HG03175 (cell line): ENCODE measurements at regions not wholly inside any gene's neighbourhood (a gene's known extent, or its start where the extent isn't known, plus 50 kb on each side); places are given as distances from the start of the nearest gene placed in this dataset.
"Not testable (repeated sequence)": the region's sequence is repeated elsewhere in the genome, so short reads cannot be mapped to it uniquely, and the experiment has no call there.

ENCODE experiments used
- ATAC-seq: cut with Tn5 transposase; IDR thresholded peaks from one replicate; pipeline ENCODE4 v1.9.1; 2021; ENCODE audit warnings: mild to moderate bottlenecking, moderate library complexity; ENCODE audit not compliant: unreplicated experiment

DNA sequence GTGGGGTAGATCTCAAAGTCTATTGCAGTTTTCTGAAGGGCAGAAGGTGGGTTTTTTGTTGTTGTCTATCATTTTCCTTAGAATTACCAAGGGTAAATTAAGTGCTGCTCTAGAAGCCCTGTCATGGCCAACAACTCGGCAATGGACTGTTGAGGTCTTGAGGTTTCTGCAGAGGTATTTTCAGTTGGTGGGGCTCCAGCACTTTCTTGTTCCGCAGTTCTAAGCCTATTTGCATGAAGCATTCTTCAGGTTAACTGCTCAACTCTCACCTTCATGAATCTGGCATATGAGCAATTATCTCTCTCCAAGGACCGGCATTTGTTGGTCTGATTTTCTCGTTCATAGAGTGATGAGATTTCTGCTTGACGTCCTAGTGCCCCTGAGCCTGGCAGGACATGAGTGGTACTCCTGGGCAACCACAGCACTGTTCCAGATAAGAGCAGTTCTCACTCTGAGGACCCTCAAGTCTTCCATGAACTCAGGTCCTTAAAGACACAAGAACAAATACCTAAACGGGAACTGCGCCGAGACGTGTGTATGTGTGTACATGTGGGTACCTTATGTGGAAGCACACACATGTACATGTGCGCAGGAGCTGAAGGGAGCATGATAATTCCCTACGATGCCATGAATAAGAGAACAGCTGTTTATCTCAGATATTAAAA is 544.5 kb downstream of the CSNK1G3 start:
- peak; percentile 78 for ATAC-seq

DNA sequence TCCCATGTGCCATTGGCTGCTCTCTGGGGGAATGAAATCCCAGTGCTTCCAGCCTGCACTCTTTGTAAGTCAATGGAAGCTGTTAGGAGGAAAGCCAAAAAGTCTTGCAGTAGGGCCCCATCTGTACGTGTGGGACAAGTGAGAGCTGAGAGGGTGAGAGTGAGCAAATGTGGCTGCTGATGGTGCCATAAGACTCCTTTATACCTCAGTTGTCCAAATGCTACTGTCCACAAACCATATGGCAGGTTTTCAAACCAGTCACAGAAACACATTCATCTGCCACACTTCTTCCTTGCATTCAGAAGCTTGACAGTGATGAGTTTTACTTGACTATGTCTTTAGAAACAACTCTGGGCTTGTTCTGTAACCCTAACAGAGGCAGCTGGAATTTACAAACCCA is 543.8 kb downstream of the CSNK1G3 start:
- no peak for ATAC-seq

DNA sequence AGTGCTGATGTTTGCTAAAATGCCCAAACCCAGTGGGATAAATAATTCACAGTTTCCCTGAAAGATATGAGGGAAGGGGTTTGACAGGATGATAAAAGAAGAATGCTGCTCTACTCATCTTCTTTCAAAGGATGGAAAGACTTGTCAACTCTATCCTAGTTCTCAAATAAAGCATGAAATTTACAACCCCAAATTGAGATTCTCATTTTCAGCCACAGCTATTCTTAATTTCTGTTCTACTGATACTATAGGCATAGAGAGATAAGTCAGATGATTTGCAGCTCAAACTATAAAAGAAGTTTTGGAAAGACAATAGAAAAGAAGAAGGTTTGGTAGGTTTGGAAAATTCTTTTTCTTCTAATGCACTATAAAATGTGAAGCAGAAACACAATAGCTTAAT is 542.6 kb downstream of the CSNK1G3 start:
- ATAC-seq: no peak

DNA sequence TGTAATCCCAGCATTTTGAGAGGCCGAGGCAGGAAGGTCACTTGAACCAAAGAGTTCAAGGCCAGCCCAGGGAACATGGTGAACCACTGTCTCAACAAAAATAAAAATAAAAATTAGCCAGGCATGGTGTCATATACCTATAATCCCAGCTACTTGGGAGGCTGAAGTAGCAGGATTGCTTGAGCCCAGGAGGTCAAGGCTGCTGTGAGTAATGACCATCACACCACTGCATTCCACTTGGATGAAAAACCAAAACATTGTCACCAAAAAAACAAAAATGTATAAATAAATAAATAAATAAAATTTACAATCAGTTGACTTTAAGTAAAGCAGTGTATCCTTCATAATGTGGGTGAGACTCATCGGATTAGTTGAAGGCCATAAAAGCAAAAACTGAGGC is 541.4 kb downstream of the CSNK1G3 start:
- ATAC-seq: no peak

DNA sequence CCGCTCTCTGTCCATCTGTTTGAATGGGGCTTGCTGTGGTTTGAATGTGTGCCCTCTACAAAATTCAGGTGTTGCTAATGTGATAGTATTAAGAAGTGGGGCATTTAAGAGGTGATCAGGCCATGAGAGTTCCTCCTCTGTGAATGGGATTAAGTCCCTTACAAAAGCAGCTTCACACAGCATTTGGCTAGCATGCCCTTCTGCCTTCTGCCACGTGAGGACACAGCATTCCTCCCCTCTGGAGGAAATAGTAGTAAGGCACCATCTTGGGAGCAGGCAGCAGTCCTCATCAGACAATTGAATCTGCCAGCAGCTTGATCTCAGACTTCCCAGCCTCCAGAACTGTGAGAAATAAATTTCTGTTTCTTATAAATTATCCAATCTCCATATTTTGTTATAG is 540.2 kb downstream of the CSNK1G3 start:
- ATAC-seq: no peak

DNA sequence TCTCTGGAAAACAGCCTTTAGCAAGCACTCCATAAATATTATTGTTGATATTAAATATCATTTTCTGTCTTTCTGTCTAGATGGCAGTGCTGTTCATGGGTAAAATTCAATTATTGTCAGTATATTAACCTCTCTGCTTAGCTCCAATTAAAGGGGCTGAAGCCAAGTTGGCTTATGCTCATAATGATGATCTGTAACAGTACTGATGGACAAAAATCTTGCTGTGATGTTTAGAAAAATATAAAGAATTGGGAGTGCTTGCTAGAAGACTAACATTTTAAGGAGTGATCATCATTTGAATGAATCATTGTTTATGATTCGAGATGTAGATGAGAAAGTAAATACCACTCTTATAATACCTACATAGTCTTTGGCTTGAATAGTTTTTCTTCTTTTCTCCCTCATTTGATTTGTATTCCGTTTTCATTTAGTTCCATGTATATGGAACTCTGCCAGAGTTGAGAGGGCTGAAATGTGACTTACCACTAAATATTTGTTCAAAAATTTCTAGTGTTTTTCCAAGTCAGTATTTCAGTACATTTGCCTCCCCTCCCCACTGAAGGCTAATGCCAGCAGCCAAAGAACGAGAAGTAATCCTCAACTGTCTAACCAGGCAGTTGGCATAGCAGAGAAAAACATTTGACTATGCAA is 538.3 kb downstream of the CSNK1G3 start:
- ATAC-seq: no peak

DNA sequence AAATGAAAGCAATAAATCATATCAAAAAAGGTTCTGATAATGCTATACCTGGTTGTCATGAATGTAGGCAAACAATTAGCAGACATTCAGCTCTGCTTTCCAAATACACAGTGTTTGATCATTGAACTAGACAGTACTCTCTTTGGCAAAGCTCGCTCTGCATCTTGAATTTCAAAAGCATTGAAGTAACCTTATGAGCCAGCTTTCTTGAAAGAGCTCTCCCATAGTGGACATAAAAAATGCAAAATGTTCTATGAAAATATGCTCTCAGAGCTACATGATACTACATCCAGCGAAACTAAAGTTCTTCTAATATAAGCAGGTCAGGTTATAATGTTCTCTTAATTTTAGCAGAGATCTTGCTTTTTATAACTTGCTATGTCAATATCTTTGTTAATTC is 533.4 kb downstream of the CSNK1G3 start:
- ATAC-seq: no peak

DNA sequence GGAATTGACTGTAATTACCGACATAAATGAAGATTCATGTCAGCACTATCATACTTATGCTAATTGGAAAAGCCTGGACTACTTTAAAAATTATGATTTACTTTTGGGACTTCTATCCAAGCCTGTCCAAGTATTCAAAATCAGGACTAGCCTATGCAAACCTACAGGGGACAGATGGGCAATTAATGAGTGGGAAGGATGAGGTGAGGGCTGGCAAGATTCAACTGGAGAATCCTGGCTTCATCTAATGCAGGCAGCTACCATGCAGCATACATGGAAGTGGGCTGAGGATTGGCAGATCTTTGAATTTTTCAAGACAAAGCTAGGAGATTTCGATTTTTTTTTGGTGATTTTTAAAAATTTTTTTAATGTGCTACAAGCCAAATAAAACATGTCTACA is 532.6 kb downstream of the CSNK1G3 start:
- ATAC-seq: no peak

DNA sequence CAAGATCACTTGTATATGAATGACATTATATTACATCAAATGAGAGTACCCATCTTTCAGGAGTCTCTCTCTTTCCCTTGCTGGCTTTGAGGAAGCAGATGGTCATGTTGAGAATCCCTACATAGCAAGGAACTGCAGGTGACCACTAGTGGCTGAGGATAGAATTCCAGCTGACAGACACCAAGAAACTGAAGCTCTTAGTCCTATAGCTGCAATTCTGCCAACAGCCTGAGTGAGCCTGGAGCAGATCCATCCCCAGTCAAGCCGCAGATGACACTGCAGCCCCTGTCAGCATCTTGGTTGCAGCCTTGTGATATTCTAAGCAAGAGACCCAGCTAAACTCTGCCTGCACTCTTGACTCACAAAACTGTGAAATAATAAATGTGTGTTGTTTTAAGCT is 531.5 kb downstream of the CSNK1G3 start:
- no peak for ATAC-seq

DNA sequence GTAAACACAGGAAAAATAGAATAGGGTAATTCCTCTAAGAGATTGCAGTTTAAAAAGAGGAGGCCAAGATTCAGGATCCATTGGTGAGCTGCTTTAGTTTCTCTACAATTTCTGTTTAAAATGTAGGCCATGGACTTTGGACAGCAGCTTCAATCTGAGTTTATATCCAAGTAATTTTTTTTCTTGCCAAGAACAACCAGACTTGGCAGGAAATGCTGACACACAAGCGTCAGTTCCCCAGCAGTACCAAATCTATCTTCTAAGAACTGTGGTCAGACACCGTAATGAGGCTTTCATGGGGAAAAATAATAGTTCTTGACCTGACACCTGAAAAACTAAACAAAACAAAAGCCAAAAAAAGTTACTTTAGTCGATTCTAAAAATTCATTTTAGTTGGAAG is 528.8 kb downstream of the CSNK1G3 start:
- no peak for ATAC-seq

DNA sequence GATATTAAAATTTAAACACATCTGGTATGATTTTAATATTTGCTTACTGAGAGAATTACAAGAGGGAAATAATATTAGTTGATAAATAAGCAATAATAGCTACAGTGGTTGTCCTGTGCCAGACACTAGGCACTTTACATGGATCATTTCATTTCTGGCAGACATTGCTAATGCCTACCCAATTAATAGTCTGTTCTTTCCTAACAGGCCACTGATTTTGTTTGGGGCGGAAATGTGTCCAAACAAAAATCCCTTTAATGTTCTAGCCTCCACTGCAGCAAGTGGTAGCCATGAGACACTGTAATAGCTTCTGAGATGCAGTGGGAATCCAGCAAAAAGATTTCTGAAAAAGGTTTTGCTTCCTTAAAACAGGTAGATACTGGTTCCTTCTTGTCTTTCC is 527.4 kb downstream of the CSNK1G3 start:
- no peak for ATAC-seq

DNA sequence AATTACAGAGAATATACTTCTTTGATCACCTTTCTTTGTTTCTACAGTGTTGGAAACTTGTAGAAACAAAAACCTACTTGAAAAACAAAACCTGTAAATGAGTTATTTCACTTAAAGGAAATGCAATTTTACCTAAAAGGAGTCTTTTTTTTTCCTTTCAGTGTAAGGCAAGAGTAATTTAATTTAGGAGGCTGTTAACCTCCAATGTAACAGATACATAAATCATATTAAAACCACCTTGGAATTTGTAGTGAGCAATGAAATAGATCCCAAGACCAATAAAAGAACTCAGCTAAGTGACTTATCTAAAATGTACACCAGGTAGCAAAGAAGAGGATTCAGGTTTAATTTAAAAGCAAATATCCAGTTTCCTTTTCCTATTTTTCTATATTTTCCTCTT is 524.8 kb downstream of the CSNK1G3 start:
- no peak for ATAC-seq

DNA sequence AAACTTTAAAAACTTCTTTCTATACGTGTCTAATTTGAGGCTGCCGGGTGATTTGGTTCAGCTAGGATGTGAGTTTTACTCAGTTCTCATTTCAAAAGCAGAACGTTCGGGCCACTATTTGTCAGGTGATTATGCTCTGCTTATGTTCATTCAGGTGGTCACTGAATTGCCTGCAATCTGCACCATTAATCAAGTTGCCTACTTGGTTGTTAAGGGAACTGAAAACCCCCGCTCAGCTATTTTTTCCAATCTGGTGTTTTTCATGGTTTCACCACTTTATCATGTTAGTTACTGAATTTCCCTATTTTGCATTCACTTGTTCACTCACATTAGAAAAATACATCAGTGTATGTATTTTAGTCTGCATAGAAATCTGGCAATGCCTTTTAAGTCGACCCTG is 523.0 kb downstream of the CSNK1G3 start:
- peak; percentile 98 for ATAC-seq

DNA sequence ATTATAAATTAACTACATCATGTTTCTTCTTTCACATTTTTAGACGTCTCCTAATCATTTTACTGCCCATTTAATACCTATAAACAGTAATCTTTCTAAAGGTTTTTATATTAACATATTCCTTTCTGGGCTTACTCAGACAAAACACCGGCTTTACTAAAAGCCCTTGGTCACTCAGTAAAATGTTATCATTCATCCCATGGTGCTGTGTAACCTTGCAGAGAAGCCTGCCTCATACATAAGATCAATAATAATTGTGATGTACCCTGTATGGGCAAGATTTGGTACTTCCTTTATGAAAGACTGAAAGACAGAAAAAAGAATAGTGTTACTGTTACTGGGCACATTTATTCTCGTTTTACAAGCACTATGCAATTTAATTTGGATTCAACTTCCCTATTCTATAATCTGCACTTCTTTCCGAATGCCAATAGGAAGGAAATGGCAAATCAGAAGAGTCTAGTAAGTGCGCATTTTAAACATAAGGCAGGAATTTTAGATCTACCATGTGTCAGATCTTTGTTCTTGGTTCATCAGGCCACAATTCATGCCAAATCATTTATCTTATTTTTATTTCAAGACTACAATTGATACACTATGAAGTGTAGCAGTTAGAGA is 522.2 kb downstream of the CSNK1G3 start:
- ATAC-seq: no peak

DNA sequence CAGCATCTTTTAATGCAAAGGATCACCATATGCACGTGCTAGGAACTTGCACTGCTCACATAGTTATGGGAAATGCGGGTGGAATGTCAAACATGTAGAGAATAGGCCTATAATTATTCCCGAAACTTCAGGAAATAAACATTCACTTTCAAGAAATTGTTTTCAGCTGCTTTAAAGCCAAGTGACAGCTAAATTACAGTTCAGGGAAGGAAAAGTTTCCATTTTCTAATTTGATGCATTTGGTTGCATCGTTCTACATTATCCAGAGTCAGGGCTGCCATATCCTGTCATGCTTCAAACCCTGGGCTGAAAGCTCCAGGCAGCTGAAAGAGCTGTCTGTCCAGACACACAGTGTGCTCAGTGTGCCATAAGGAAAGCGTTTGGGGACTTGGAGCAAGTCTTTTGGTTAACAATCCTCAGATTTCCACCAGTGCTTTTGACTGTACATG is 518.1 kb downstream of the CSNK1G3 start:
- no peak for ATAC-seq

DNA sequence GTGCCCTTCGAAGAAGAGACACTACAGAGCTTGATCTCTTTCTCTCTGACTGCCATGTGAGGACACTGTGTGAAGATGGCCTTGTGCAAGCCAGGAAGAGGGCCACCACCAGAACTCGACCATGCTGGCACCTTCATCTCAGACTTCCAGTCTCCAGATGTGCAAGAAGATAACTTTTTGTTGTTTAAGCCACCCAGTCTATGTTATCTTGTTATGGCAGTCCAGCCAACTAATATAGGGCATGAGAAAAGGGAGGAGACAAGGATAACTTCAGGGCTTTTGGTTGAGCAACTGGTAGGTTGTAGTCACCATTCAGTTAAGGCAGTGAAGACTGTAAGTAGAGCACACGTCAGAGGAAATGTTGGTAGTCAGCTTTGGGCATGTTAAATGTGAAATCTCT is 515.5 kb downstream of the CSNK1G3 start:
- ATAC-seq: no peak

DNA sequence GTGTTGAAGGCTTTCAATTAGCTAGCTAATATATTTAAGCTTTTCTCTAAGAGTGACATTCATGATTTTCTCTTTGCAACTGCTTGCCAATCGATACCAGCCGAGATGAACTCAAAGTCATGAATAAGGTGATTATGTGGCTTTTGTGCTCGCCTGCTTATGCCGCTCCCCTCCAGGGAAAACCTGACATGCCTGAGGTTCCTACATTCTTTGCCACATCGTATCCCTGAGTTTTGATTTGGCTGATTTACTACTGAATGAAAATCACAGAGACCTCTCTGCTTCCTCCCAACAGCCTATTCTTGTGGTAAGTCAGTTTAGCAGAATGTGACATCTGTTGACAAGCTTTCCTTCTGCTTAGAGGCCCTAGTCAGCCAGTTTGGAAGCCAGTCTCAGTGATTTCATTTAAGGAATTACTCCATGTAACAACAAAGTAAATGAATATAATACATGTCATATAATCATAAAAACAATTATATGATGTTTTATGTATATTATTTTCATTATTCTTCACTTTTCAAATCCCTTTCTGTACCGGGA is 513.4 kb downstream of the CSNK1G3 start:
- no peak for ATAC-seq

DNA sequence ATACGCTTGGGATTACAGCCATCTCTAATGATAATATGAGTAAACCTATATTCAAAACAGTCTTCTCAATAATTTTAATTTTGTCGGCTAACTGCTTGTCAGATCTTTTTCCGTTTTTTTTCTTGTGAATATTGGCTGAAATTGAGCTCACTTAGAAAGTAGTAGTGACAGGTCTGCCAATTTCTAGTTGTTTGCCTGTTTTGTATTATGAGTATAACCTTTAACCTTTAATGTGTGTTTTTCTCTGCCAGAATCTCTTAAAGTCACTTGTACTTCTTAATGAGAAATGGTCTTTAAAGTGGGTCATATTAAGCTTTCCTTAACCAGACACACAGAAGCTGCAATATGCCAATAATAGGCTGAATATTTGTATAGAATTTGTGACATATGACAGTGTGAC is 511.0 kb downstream of the CSNK1G3 start:
- ATAC-seq: no peak

DNA sequence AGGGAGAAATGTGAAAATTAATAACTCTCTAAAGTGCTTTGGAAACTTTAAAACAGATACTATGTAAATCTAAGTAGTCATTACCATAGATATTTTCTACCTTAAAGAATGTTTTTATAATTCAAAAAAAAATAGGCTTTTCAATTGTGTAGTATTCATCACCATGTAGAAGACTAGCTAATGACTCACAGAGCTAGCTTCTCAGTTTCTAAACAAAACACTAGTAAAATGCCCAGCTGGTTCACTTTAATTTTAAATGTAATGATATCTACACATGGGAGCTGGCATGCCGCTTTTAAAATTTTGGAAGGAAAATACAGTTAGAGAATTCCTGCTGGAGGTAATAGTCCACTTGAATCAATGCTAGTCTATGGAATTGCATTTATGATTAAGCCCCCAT is 509.8 kb downstream of the CSNK1G3 start:
- ATAC-seq: no peak

DNA sequence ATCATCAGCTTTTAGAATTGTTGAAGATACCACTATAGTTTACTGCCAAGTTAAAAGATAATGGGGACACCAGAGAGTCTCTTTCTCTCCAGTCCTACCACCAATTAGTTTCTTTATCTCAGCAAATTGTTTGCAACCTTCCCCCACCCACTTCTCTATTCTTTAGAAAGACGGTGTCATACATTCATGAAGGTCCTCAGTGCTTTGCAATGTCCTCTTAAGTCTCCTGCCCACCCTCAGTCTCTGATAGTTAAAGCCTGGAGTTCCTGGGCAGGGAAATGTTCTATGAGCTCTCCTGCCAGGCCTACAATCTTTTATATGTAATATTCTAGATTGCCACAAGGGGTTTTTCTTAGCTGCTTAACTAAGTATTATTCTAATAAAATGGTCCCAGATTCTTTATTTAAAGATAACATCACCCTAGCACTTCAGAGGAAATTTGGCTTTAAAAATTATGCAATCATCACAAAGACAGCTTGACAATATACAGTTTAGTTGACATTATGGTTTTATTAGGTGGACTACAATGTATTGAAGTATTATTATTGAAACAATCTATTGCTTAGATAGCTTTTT is 509.2 kb downstream of the CSNK1G3 start:
- no peak for ATAC-seq

DNA sequence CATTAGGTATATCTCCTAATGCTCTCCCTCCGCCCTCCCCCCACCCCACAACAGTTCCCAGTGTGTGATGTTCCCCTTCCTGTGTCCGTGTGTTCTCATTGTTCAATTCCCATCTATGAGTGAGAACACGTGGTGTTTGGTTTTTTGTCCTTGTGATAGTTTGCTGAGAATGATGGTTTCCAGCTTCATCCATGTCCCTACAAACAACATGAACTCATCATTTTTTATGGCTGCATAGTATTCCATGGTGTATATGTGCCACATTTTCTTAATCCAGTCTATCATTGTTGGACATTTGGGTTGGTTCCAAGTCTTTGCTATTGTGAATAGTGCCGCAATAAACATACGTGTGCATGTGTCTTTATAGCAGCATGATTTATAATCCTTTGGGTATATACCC is 505.3 kb downstream of the CSNK1G3 start:
- not testable (repeated sequence) for ATAC-seq
